SK-N-SH treated with all-trans-retinoic acid at 6 μM for 48 hours (cell line): ENCODE measurements at regions not wholly inside any gene's neighbourhood (a gene's known extent, or its start where the extent isn't known, plus 50 kb on each side); places are given as distances from the start of the nearest gene placed in this dataset.

Source experiments
- CSRNP3 ChIP-seq: fragments of 250-450 bp; sonication (Bioruptor Pico); IDR thresholded peaks from 2 replicates; pipeline ENCODE4 v1.5.1; 2021; ENCODE audit warnings: mild to moderate bottlenecking, moderate library complexity
- ESRRG ChIP-seq: fragments of 250-450 bp; sonication (Bioruptor Pico); IDR thresholded peaks from 2 replicates; pipeline ENCODE4 v1.6.1; 2021; ENCODE audit warnings: mild to moderate bottlenecking
- GLIS3 ChIP-seq: fragments of 250-450 bp; sonication (Bioruptor Pico); IDR thresholded peaks from 2 replicates; pipeline ENCODE4 v1.5.0; 2020; ENCODE audit warnings: mild to moderate bottlenecking, moderate library complexity
- OSR1 ChIP-seq: fragments of 250-450 bp; sonication (Bioruptor Pico); IDR thresholded peaks from 2 replicates; pipeline ENCODE4 v1.8.0; 2022; ENCODE audit warnings: moderate library complexity, mild to moderate bottlenecking, inconsistent platforms
- ZNF565 ChIP-seq: fragments of 450-650 bp; formaldehyde crosslinking; conservative IDR thresholded peaks from 2 replicates; pipeline ENCODE4 v1.5.0; 2020; ENCODE audit warnings: low read depth, mild to moderate bottlenecking, moderate library complexity

DNA sequence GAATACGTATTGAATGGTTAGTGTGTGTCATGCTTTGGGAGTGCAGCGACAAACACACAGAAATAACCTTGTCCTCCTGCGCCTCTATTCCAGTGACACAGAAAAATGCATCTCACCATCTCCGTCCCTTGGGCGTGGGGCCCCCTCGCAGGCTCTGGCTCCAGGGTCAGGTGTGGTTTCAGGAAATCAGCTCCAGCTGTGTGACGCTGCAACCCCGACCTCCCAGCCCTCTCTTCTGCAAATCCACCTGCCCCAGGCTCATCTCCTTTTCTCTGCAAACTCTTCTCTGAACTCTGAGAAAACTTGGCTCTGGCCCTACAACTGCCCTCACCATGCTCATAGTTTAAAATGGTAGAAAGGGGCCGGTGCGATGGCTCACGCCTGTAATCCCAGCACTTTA lies 51.3 kb upstream of the ZNF536 start (continued):
- TF ChIP-seq CSRNP3: no peak
- TF ChIP-seq GLIS3 (CRISPR knock-in tag): no peak
- no peak for TF ChIP-seq ZNF565
- TF ChIP-seq ESRRG (CRISPR knock-in tag): no peak
- no peak for TF ChIP-seq OSR1
